Right lobe of liver (tissue), 4 donors: ENCODE measurements at regions not wholly inside any gene's neighbourhood (a gene's known extent, or its start where the extent isn't known, plus 50 kb on each side); places are given as distances from the start of the nearest gene placed in this dataset.

Source experiments
- POLR2A ChIP-seq: fragments of 450-650 bp; IDR thresholded peaks from one replicate; pipeline ENCODE4 v1.6.1; 2017; ENCODE audit warnings: antibody characterized with exemption, mild to moderate bottlenecking
- TF ChIP-seq, protein P1 (sequence below), 4 donors: fragments of 200-600 bp in 3 of 4; fragments of 450-650 bp in 1 of 4; IDR thresholded peaks; one replicate each; pipeline versions ENCODE4 v1.5.1 to v1.8.0; 2016 to 2022; ENCODE audit warnings: antibody characterized with exemption in 4 of 4, mild to moderate bottlenecking in 2 of 4
- donor health status: DM: no; HTN: no; CAD: no.
- donor health status: DM: no; HTN: no; CAD: no.
- donor health status: DM: no; HTN: yes; CAD: no.

DNA sequence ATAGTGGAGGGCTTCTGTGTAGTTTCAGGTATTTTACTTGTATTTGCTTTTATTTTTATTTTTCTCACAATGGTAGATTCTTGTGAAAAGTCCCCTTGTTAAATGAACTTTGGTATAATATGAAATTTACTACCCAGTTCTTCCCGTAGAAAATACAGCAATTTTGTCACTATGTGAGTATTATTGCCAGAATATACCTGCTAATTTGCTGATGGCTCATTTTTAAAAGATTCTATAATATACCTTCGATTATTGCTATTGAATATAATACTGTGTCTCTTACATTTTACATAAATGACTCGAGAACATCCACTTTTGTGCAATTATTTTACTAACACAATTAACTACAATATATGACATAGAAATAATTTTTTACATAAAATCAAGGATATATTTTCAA, 262.3 kb upstream of the NOVA1 start:
- TF ChIP-seq, protein P1, sequence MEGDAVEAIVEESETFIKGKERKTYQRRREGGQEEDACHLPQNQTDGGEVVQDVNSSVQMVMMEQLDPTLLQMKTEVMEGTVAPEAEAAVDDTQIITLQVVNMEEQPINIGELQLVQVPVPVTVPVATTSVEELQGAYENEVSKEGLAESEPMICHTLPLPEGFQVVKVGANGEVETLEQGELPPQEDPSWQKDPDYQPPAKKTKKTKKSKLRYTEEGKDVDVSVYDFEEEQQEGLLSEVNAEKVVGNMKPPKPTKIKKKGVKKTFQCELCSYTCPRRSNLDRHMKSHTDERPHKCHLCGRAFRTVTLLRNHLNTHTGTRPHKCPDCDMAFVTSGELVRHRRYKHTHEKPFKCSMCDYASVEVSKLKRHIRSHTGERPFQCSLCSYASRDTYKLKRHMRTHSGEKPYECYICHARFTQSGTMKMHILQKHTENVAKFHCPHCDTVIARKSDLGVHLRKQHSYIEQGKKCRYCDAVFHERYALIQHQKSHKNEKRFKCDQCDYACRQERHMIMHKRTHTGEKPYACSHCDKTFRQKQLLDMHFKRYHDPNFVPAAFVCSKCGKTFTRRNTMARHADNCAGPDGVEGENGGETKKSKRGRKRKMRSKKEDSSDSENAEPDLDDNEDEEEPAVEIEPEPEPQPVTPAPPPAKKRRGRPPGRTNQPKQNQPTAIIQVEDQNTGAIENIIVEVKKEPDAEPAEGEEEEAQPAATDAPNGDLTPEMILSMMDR (IDR thresholded peaks at IDR 0.05): no peak
- TF ChIP-seq POLR2A: no peak
